NCI-H1694 treated with DMSO at 0.1 percent for 48 hours (cell line): ENCODE measurements at regions not wholly inside any gene's neighbourhood (a gene's known extent, or its start where the extent isn't known, plus 50 kb on each side); places are given as distances from the start of the nearest gene placed in this dataset.

Experiments used
- DNase-seq: peaks from one replicate; lab custom pipeline; 2025; lab: John Stamatoyannopoulos, UW

GRCh38 chr2:19434413-19434812, 76.0 kb upstream of the OSR1 start:
- no peak for DNase-seq

GRCh38 chr2:19426941-19427340, 68.5 kb upstream of the OSR1 start:
- DNase-seq = no peak

GRCh38 chr2:19426144-19426543, 67.7 kb upstream of the OSR1 start:
- DNase-seq = no peak

DNA sequence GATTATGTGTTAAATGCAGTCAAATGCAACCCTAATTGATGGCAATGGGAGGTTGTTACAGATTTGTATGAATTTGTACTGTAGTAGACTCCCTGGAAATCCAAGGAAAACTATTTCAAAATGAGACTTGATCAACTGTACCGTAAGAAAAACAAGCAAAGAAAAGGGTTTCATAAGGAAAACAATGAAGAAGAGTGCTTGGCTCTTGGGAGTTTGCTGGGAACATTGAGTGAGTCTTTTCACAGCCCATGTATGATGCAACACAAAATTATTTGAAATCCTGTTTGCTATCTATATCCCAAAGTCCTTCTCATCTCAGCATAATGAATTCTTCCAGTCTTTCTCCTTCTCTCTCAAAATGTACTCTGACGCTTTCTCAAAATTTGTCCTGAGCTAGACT, 67.0 kb upstream of the OSR1 start:
- DNase-seq = no peak

- DNase-seq = no peak
These were observed 60.9 kb upstream of the OSR1 start for GRCh38 chr2:19419211-19419880.

DNA sequence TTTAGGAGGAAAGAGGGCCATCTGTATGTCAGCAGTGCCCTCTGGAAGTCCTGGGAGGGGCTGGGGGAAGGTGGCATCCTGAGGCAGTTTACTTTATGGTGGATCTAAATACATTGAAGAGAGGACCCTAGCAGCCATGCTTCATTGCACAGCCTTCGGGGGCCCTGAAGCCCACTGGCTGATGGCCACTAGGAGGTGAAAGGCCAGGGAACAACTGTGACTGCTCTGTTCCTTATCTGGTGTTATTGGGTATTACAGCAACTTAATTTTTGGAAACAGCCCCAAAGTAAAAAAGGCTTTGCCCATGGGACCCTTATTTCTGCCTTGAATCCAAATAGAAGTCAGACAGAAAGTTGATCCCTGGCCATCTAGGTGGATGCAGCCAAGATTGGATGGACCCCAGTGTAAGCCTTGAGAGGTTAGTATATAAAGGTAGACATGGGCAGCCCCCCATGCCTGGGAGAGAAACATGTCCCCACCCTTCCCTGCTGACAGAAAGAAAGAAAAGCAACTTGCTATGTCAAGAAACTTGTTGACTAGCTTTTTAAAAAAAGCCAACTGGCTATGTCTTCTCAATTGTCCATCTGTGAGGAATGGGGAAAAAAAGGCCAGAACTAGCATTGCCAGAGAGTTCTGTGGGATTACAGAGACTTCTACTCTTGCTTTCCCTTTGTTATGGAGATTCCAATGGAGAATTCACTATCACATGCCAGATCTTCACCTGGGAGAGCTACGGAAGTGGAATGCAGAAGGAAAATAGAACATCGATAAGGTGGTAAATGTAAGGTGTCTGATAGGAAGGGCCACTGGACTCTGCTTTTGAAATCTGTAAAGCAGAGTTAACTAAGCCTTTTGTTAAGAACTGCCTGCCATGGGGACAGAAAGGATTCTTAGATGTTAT, 58.6 kb upstream of the OSR1 start:
- no peak for DNase-seq

DNA sequence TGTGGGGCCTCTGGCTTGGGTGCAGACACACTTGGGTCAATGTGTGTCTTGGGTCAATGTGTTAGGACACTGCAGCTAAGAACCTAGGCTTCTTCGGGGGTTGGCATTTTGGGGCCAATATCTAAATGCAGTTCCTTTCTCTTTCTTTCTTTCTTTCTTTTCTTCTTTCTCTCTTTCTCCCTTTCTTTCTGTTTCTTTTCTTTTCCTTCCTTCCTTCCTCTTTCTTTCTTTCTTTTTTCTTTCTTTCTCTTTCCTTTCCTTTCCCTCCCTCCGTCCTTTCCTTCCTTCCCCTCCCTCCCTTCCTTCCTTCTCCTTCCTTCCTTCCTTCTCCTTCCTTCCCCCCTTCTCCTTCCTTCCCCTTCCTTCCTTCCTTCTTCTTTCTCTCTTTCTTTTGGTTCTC, 57.7 kb upstream of the OSR1 start:
- no peak for DNase-seq

- no peak for DNase-seq
These were observed 50.6 kb upstream of the OSR1 start for GRCh38 chr2:19409046-19409445.

DNA sequence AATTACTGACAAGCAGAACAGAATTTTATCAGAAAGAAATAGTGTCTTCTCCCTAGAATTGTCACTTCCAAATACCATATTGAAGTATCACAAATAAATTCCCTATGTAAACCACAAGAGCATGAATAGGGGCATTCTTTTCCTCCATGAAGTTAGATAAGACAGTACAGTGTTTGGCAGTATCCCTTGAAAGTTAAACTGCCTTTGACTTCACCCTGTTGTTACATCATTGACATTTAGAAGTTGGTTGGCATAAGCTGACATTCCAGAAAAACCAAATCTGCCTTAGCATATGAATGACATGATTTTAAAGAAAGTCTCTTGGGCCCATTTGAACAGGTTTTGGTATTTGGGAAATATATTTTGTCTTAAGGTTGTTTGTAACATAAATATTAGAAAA, 50.2 kb upstream of the OSR1 start:
- DNase-seq = no peak
